ENCODE measurements at regions not wholly inside any gene's neighbourhood (a gene's known extent, or its start where the extent isn't known, plus 50 kb on each side); places are given as distances from the start of the nearest gene placed in this dataset.

DNA sequence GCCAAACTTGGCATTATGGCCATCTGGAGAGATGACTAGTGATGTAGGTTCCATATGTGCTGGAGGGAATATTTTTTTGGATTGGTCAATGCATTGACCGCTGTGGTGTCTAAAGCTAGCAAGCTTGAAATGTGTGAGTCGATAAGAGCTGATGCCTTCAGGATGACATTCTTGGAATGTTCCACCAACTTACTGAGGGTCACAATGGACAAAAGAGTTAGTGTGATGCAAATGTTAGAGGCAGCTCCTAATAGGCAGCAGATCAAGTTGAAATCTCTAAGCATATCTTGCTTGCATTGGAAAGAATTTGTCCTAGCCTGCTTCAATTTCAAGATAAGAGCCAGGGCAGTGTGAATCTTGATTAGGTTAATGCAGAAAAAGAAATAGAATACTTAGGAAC lies 210.4 kb upstream of the AFF2 start:
- peaks cover 0 to 2% (median 0%) of the 10 kb centered on the region in 3 experiments; a peak in 1 of 7 replicates for H3K36me3 Mint-ChIP-seq (ENCODE audit: insufficient read depth in 1 of 3, low read depth in 3 of 3)
- H4K5ac ChIP-seq (ENCODE audit: insufficient read length, low read depth, low read length), result no peak overlapping the region
- H3K79me1 ChIP-seq (ENCODE audit: insufficient read depth, low read depth, low read length, poor library complexity, severe bottlenecking), result no peaks in the 10 kb centered on the region
- no peak overlapping the region for H2BK5ac ChIP-seq (ENCODE audit: insufficient read length, low read length)
- no peak for DNase-seq
- no peaks in the 10 kb centered on the region for H4K20me1 ChIP-seq (ENCODE audit: control insufficient read depth, insufficient read depth, insufficient read length)
- H2BK20ac ChIP-seq (ENCODE audit: low read depth, low read length, poor library complexity, severe bottlenecking), result no peak overlapping the region
- H4K8ac ChIP-seq (replicated peaks; ENCODE audit: insufficient read length, low read depth, low read length), result no peak overlapping the region
- H3K4me1 ChIP-seq (ENCODE audit: insufficient read depth, low read length), result no peaks in the 10 kb centered on the region
- no peak overlapping the region for H3K27ac ChIP-seq (ENCODE audit: insufficient read length, low read depth, low read length)
- H3K9me3 ChIP-seq (ENCODE audit: control insufficient read depth, low read depth, low read length), result peaks cover 33% of the 10 kb centered on the region
- no peak overlapping the region for H3K56ac ChIP-seq (ENCODE audit: insufficient read length, low read depth, low read length)
- no CpG with 5 or more reads among the region's 2 CpGs for WGBS (ENCODE audit: extremely low coverage, insufficient read length, low lambda C conversion rate)
- no peak overlapping the region for H2BK120ac ChIP-seq (ENCODE audit: low read depth, low read length, poor library complexity, severe bottlenecking)
- TF ChIP-seq, protein P1, sequence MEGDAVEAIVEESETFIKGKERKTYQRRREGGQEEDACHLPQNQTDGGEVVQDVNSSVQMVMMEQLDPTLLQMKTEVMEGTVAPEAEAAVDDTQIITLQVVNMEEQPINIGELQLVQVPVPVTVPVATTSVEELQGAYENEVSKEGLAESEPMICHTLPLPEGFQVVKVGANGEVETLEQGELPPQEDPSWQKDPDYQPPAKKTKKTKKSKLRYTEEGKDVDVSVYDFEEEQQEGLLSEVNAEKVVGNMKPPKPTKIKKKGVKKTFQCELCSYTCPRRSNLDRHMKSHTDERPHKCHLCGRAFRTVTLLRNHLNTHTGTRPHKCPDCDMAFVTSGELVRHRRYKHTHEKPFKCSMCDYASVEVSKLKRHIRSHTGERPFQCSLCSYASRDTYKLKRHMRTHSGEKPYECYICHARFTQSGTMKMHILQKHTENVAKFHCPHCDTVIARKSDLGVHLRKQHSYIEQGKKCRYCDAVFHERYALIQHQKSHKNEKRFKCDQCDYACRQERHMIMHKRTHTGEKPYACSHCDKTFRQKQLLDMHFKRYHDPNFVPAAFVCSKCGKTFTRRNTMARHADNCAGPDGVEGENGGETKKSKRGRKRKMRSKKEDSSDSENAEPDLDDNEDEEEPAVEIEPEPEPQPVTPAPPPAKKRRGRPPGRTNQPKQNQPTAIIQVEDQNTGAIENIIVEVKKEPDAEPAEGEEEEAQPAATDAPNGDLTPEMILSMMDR (conservative IDR thresholded peaks at IDR 0.05), result no peak
- H3K18ac ChIP-seq (ENCODE audit: insufficient read length, low read depth, low read length), result no peak overlapping the region
- peaks cover 25 to 28% of the 10 kb centered on the region in 2 experiments for H3K4me1 Mint-ChIP-seq
- H3K79me2 ChIP-seq (ENCODE audit: insufficient read depth, low read length), result no peaks in the 10 kb centered on the region
- no peak overlapping the region for H3K4me2 ChIP-seq (ENCODE audit: insufficient read depth, insufficient read length, low read length)
- peak overlapping the region in 1 of 3 experiments; percentile 42; a peak in 2 of 7 replicates for H3K27ac Mint-ChIP-seq
- H3K4me3 Mint-ChIP-seq, result no peak overlapping the region
- H2BK12ac ChIP-seq (ENCODE audit: insufficient read length, low read depth, low read length), result no peak overlapping the region
- H3K4ac ChIP-seq (ENCODE audit: low read depth, low read length), result no peak overlapping the region
- no peak overlapping the region for H3K23ac ChIP-seq (ENCODE audit: insufficient read length, low read depth, low read length)
- peaks cover 53 to 61% of the 10 kb centered on the region in 2 experiments for H3K9me3 Mint-ChIP-seq
- no peak overlapping the region for H2AK5ac ChIP-seq (ENCODE audit: insufficient read length, low read length)
- no peaks in the 10 kb centered on the region for H3K23me2 ChIP-seq (ENCODE audit: insufficient read length, low read depth, low read length, poor library complexity, severe bottlenecking)
- H3K27me3 ChIP-seq (ENCODE audit: insufficient read depth, low read length), result no peaks in the 10 kb centered on the region
- H3T11ph ChIP-seq (ENCODE audit: low read length), result no peak overlapping the region
- no peaks in the 10 kb centered on the region for H3K27me3 Mint-ChIP-seq (ENCODE audit: low read depth)
- no peak overlapping the region for H3K14ac ChIP-seq (ENCODE audit: insufficient read depth, low read length)
- no peak overlapping the region for H3K9ac ChIP-seq (ENCODE audit: extremely low read depth, insufficient read length, low read length)
- H4K91ac ChIP-seq (ENCODE audit: insufficient read length, low read depth, low read length), result no peak overlapping the region
- H2AFZ ChIP-seq (ENCODE audit: low read length), result no peak overlapping the region
- H2BK15ac ChIP-seq (ENCODE audit: low read depth, low read length), result no peak overlapping the region
